ENCODE measurements at regions not wholly inside any gene's neighbourhood (a gene's known extent, or its start where the extent isn't known, plus 50 kb on each side); places are given as distances from the start of the nearest gene placed in this dataset.

DNA sequence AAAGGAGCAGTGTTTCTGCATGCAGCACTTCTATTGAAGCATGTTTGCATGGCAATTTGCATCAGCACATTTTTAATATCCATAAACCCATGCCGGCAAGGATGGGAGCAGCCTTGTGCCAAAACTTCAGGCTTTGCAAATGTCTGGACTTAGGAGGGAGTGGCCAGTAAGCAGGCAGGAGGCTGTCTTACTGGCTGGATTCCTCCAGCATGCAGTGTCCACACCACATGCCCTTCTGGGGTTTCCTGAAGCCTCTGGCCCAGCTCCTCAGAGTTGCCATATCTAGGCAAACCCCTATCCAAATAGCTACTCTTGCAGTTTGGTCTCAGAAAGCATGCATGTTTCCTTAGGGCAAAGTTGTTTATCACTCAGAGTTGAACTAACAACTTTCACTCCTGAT, 139.1 kb upstream of the MRPS22 start:
- Histone ChIP-seq H2AFZ (ENCODE audit: low read depth, low read length) (peak overlapping the region; percentile 11; the same call in 1 of the 2 replicates), H3K9me3 (replicated peaks; ENCODE audit: control insufficient read depth, insufficient read depth, low read depth, low read length) (no peaks in the 10 kb centered on the region), H3K4me3 (no peak overlapping the region), H3K36me3 (ENCODE audit: control insufficient read depth, insufficient read depth, low read length) (no peaks in the 10 kb centered on the region), H3K27me3 (ENCODE audit: control insufficient read depth in 2 of 2, insufficient read depth in 2 of 2, low read length in 2 of 2) (no peaks in the 10 kb centered on the region), H3K9ac (ENCODE audit: insufficient read depth in 1 of 2, low read depth in 2 of 2, low read length in 2 of 2) (no peak overlapping the region), H3K27ac (ENCODE audit: extremely low read depth, low read depth, low read length) (no peak overlapping the region), H3K9me1 (ENCODE audit: control insufficient read depth, insufficient read depth, low read length) (no peaks in the 10 kb centered on the region), H3K4me2 (ENCODE audit: insufficient read depth, low read length) (no peak overlapping the region), H3K4me1 (replicated peaks in 1 of 2; ENCODE audit: control insufficient read depth in 2 of 2, insufficient read depth in 2 of 2, low read length in 2 of 2) (peaks cover 0 to 17% of the 10 kb centered on the region in 2 experiments; a peak in 3 of 5 replicates), H4K20me1 (replicated peaks; ENCODE audit: control insufficient read depth, insufficient read depth, low read length) (no peaks in the 10 kb centered on the region), H3K79me2 (ENCODE audit: control insufficient read depth, insufficient read depth, low read length) (no peaks in the 10 kb centered on the region)
- DNase-seq (ENCODE audit: extremely low read depth in 1 of 4, low spot score in 3 of 4) (no peak), FAIRE-seq (no peak), ATAC-seq (no peak)
- CTCF ChIA-PET (ENCODE audit: low intra/inter-chr PET ratio) = no interaction called here
- in situ Hi-C loops (cut with MboI) = no loop called here
- TF ChIP-seq RBFOX2 (IDR thresholded peaks at IDR 0.05; ENCODE audit: low read depth, low read length) = no peak
- TF ChIP-seq ZNF12 (CRISPR knock-in tag; IDR thresholded peaks at IDR 0.05) = no peak
- no peak for TF ChIP-seq NONO (IDR thresholded peaks at IDR 0.05; ENCODE audit: low read depth in 2 of 2, low read length in 1 of 2)
- TF ChIP-seq ZNF212 (CRISPR knock-in tag; IDR thresholded peaks at IDR 0.05) = no peak
- TF ChIP-seq POLR3A (IDR thresholded peaks at IDR 0.05; ENCODE audit: borderline replicate concordance, extremely low read depth, insufficient read depth, insufficient read length) = no peak
- TF ChIP-seq PML (IDR thresholded peaks at IDR 0.05; ENCODE audit: low read length) = no peak
- no peak for TF ChIP-seq ZBTB1 (CRISPR knock-in tag; IDR thresholded peaks at IDR 0.05; ENCODE audit: borderline replicate concordance, low read depth)
- TF ChIP-seq ZNF436 (CRISPR knock-in tag; IDR thresholded peaks at IDR 0.05) = no peak
- TF ChIP-seq ZNF79 (CRISPR knock-in tag; IDR thresholded peaks at IDR 0.05; ENCODE audit: low read depth) = no peak
- TF ChIP-seq, protein P1, sequence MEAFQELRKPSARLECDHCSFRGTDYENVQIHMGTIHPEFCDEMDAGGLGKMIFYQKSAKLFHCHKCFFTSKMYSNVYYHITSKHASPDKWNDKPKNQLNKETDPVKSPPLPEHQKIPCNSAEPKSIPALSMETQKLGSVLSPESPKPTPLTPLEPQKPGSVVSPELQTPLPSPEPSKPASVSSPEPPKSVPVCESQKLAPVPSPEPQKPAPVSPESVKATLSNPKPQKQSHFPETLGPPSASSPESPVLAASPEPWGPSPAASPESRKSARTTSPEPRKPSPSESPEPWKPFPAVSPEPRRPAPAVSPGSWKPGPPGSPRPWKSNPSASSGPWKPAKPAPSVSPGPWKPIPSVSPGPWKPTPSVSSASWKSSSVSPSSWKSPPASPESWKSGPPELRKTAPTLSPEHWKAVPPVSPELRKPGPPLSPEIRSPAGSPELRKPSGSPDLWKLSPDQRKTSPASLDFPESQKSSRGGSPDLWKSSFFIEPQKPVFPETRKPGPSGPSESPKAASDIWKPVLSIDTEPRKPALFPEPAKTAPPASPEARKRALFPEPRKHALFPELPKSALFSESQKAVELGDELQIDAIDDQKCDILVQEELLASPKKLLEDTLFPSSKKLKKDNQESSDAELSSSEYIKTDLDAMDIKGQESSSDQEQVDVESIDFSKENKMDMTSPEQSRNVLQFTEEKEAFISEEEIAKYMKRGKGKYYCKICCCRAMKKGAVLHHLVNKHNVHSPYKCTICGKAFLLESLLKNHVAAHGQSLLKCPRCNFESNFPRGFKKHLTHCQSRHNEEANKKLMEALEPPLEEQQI (IDR thresholded peaks at IDR 0.05) = no peak
- no peak for TF ChIP-seq TEAD1 (CRISPR knock-in tag; IDR thresholded peaks at IDR 0.05)
- no peak for TF ChIP-seq KDM5B (IDR thresholded peaks at IDR 0.05; ENCODE audit: insufficient replicate concordance, low read depth, low read length)
- TF ChIP-seq ZNF3 (CRISPR knock-in tag; IDR thresholded peaks at IDR 0.05) = no peak
- intact Hi-C loops (cut with micrococcal nuclease) = loop anchor here (5.0 kb wide), 1 partner anchor 123 kb away; no protein-coding TSS in a partner anchor
- POLR2A ChIA-PET = no interaction called here
- 8% methylated on average over 1 of the region's 1 CpG for WGBS (ENCODE audit: insufficient coverage, low coverage, missing lambda C conversion rate)
- BruUV-seq (replicated peaks) = no TSS peak
